Right lobe of liver (tissue), 4 donors: ENCODE measurements at regions not wholly inside any gene's neighbourhood (a gene's known extent, or its start where the extent isn't known, plus 50 kb on each side); places are given as distances from the start of the nearest gene placed in this dataset.

ENCODE experiments used
- CTCF ChIP-seq, 4 donors: fragments of 200-600 bp in 3 of 4; fragments of 450-650 bp in 1 of 4; IDR thresholded peaks; one replicate each; pipeline versions ENCODE4 v1.5.1 to v1.8.0; 2016 to 2022; ENCODE audit warnings: antibody characterized with exemption in 4 of 4, mild to moderate bottlenecking in 2 of 4
- POLR2A ChIP-seq: fragments of 450-650 bp; IDR thresholded peaks from one replicate; pipeline ENCODE4 v1.6.1; 2017; ENCODE audit warnings: antibody characterized with exemption, mild to moderate bottlenecking
- donor health status: DM: no; HTN: no; CAD: no.
- donor health status: DM: no; HTN: no; CAD: no.
- donor health status: DM: no; HTN: yes; CAD: no.

- no peak for TF ChIP-seq CTCF (IDR thresholded peaks at IDR 0.05)
- no peak for TF ChIP-seq POLR2A
Measured at GRCh38 chr15:29319823-29320222, 50.2 kb upstream of the NSMCE3 start.
